NT2/D1 (cell line): ENCODE measurements at regions not wholly inside any gene's neighbourhood (a gene's known extent, or its start where the extent isn't known, plus 50 kb on each side); places are given as distances from the start of the nearest gene placed in this dataset.

Source experiments
- YY1 ChIP-seq: IDR thresholded peaks from 2 replicates; pipeline ENCODE4 v1.6.1; 2011; ENCODE audit not compliant: insufficient read length, insufficient read depth
- ZNF274 ChIP-seq: IDR thresholded peaks from 2 replicates; pipeline ENCODE4 v1.6.1; 2011; ENCODE audit warnings: mild to moderate bottlenecking, low read depth, low read length

DNA sequence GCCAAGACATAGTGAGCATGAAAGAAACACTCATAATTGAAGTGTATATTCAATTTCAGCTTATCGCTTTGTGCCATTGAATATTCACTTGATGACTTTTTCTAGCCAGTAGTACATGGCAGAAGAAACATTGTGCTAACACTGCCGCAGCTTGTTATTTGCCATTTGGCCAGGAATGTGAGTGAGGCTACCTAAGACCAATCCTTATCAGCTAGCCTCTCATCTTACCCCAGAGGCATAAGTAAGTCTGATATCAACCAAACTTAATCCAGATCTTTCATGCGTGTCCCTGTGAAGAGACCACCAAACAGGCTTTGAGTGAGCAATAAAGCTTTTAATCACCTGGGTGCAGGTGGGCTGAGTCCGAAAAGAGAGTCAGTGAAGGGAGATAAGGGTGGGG is 586.0 kb upstream of the MBL2 start:
- TF ChIP-seq ZNF274 (no peak), YY1 (no peak)
